GM18520 (cell line): ENCODE measurements at regions not wholly inside any gene's neighbourhood (a gene's known extent, or its start where the extent isn't known, plus 50 kb on each side); places are given as distances from the start of the nearest gene placed in this dataset.

ENCODE experiments used
- ATAC-seq: cut with Tn5 transposase; IDR thresholded peaks from one replicate; pipeline ENCODE4 v1.9.1; 2021; ENCODE audit not compliant: unreplicated experiment

- no peak for ATAC-seq
Measured at GRCh38 chr3:181855825-181856224, 144.1 kb downstream of the SOX2 start.

GRCh38 chr3:181859518-181859917 lies 147.8 kb downstream of the SOX2 start:
- ATAC-seq, result no peak

- ATAC-seq, result no peak
Measured at GRCh38 chr3:181860235-181860634, 148.5 kb downstream of the SOX2 start.

- ATAC-seq, result no peak
Measured at GRCh38 chr3:181862502-181862901, 150.8 kb downstream of the SOX2 start.

- ATAC-seq, result no peak
Measured at GRCh38 chr3:181868576-181869082, 156.9 kb downstream of the SOX2 start.

- ATAC-seq, result no peak
Measured at GRCh38 chr3:181872887-181873286, 161.2 kb downstream of the SOX2 start.

GRCh38 chr3:181879926-181880325 lies 168.2 kb downstream of the SOX2 start:
- no peak for ATAC-seq

GRCh38 chr3:181880331-181880730 lies 168.6 kb downstream of the SOX2 start:
- ATAC-seq, result no peak

GRCh38 chr3:181881749-181882148 lies 170.0 kb downstream of the SOX2 start:
- ATAC-seq, result no peak

- ATAC-seq, result no peak
Measured at GRCh38 chr3:181885868-181886630, 174.3 kb downstream of the SOX2 start.

GRCh38 chr3:181886676-181887075 lies 175.0 kb downstream of the SOX2 start:
- ATAC-seq, result no peak

GRCh38 chr3:181887685-181888084 lies 176.0 kb downstream of the SOX2 start:
- no peak for ATAC-seq

- no peak for ATAC-seq
Measured at GRCh38 chr3:181888234-181888633, 176.5 kb downstream of the SOX2 start.

GRCh38 chr3:181892848-181893247 lies 181.1 kb downstream of the SOX2 start:
- ATAC-seq, result no peak

GRCh38 chr3:181896605-181897004 lies 184.9 kb downstream of the SOX2 start:
- ATAC-seq, result no peak

GRCh38 chr3:181899702-181900101 lies 188.0 kb downstream of the SOX2 start:
- ATAC-seq, result no peak

GRCh38 chr3:181901626-181902025 lies 189.9 kb downstream of the SOX2 start:
- no peak for ATAC-seq

GRCh38 chr3:181906338-181906737 lies 194.6 kb downstream of the SOX2 start:
- no peak for ATAC-seq

GRCh38 chr3:181909241-181909640 lies 197.5 kb downstream of the SOX2 start:
- ATAC-seq, result no peak

- ATAC-seq, result no peak
Measured at GRCh38 chr3:181912384-181912783, 200.7 kb downstream of the SOX2 start.

GRCh38 chr3:181913254-181913653 lies 201.5 kb downstream of the SOX2 start:
- no peak for ATAC-seq

GRCh38 chr3:181915551-181915950 lies 203.8 kb downstream of the SOX2 start:
- ATAC-seq, result no peak

- no peak for ATAC-seq
Measured at GRCh38 chr3:181916013-181916412, 204.3 kb downstream of the SOX2 start.
